ENCODE measurements at regions not wholly inside any gene's neighbourhood (a gene's known extent, or its start where the extent isn't known, plus 50 kb on each side); places are given as distances from the start of the nearest gene placed in this dataset.

- peak overlapping the region in 1 of 10 donors; percentile 50 for H3K4me3 Mint-ChIP-seq
- H3K27ac ChIP-seq (ENCODE audit: low read depth, low read length): no peak overlapping the region
- peaks cover 0 to 4% (median 0%) of the 10 kb centered on the region in 11 donors for H3K9me3 Mint-ChIP-seq
- intact Hi-C loops (cut with micrococcal nuclease): no loop called here
- ATAC-seq: no peak
- no peaks in the 10 kb centered on the region for H3K36me3 ChIP-seq (ENCODE audit: control insufficient read depth in 2 of 3, insufficient read depth in 3 of 3, low read length in 3 of 3)
- no peak overlapping the region for H3K4me3 ChIP-seq (ENCODE audit: low read length)
- ChIA-PET CTCF (no interaction called here), POLR2A (no interaction called here)
- H3K27me3 Mint-ChIP-seq: peaks cover 38 to 83% (median 62%) of the 10 kb centered on the region in 5 donors
- no peak overlapping the region for H3K27ac Mint-ChIP-seq
- H3K27me3 ChIP-seq (ENCODE audit: control insufficient read depth in 2 of 2, insufficient read depth in 2 of 2, low read length in 2 of 2): peaks cover 0 to 7% of the 10 kb centered on the region in 2 donors
- no peak for DNase-seq
- peaks cover 10 to 31% (median 24%) of the 10 kb centered on the region in 7 donors for H3K4me1 Mint-ChIP-seq
- H3K36me3 Mint-ChIP-seq: no peaks in the 10 kb centered on the region
- no peaks in the 10 kb centered on the region for H3K9me3 ChIP-seq (ENCODE audit: control insufficient read depth in 2 of 3, low read length in 3 of 3)
- peaks cover 0 to 10% of the 10 kb centered on the region in 2 donors for H3K4me1 ChIP-seq (ENCODE audit: control insufficient read depth in 2 of 2, insufficient read depth in 2 of 2, low read length in 2 of 2)
These were observed 71.7 kb upstream of the TBCA start for GRCh38 chr5:77847814-77848290.

DNA sequence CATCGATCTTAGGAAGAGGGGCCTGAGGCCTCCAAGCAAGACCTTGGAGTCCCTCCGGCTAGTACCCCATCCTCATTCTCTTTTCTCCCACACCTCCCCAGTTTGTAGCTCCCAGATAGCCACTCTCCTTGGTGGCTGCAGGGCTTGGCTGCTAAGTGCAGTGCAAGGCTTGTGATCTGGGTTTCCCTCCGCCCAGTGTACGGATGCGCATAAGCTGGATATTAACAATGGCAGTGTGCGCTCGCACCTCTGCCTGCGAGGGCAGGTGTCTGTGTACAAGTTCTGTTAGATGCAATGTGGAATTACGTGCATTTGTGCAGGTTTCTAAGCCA lies 71.0 kb upstream of the TBCA start:
- Mint-ChIP-seq H3K27ac (no peak overlapping the region), H3K4me3 (peak overlapping the region in 1 of 10 donors; percentile 42), H3K27me3 (peaks cover 42 to 83% (median 66%) of the 10 kb centered on the region in 5 donors), H3K9me3 (peaks cover 0 to 4% (median 0%) of the 10 kb centered on the region in 11 donors), H3K36me3 (no peaks in the 10 kb centered on the region), H3K4me1 (peaks cover 8 to 23% (median 16%) of the 10 kb centered on the region in 7 donors)
- H3K4me3 ChIP-seq (ENCODE audit: low read length): no peak overlapping the region
- H3K27ac ChIP-seq (ENCODE audit: low read depth, low read length): no peak overlapping the region
- H3K36me3 ChIP-seq (ENCODE audit: control insufficient read depth in 2 of 3, insufficient read depth in 3 of 3, low read length in 3 of 3): no peaks in the 10 kb centered on the region
- H3K27me3 ChIP-seq (ENCODE audit: control insufficient read depth in 2 of 2, insufficient read depth in 2 of 2, low read length in 2 of 2): peaks cover 0 to 7% of the 10 kb centered on the region in 2 donors
- POLR2A ChIA-PET: no interaction called here
- DNase-seq (no peak), ATAC-seq (no peak)
- CTCF ChIA-PET: no interaction called here
- H3K9me3 ChIP-seq (ENCODE audit: control insufficient read depth in 2 of 3, low read length in 3 of 3): no peaks in the 10 kb centered on the region
- peaks cover 0 to 5% of the 10 kb centered on the region in 2 donors for H3K4me1 ChIP-seq (ENCODE audit: control insufficient read depth in 2 of 2, insufficient read depth in 2 of 2, low read length in 2 of 2)
- intact Hi-C loops (cut with micrococcal nuclease): no loop called here

- H3K27ac Mint-ChIP-seq: no peak overlapping the region
These were observed 70.4 kb upstream of the TBCA start for GRCh38 chr5:77846422-77847128.

GRCh38 chr5:77845324-77845646 lies 69.1 kb upstream of the TBCA start:
- CTCF ChIA-PET: no interaction called here
- Mint-ChIP-seq H3K4me3 (peak overlapping the region in 8 of 10 donors; percentile 74 to 86 (median 84)), H3K27ac (no peak overlapping the region), H3K9me3 (peaks cover 0 to 2% (median 0%) of the 10 kb centered on the region in 11 donors), H3K27me3 (peaks cover 51 to 82% (median 69%) of the 10 kb centered on the region in 5 donors), H3K4me1 (peaks cover 4 to 13% (median 9%) of the 10 kb centered on the region in 7 donors), H3K36me3 (no peaks in the 10 kb centered on the region)
- Histone ChIP-seq H3K27me3 (ENCODE audit: control insufficient read depth in 2 of 2, insufficient read depth in 2 of 2, low read length in 2 of 2) (peaks cover 0 to 7% of the 10 kb centered on the region in 2 donors), H3K9me3 (ENCODE audit: control insufficient read depth in 2 of 3, low read length in 3 of 3) (no peaks in the 10 kb centered on the region), H3K4me1 (ENCODE audit: control insufficient read depth in 2 of 2, insufficient read depth in 2 of 2, low read length in 2 of 2) (no peaks in the 10 kb centered on the region), H3K36me3 (ENCODE audit: control insufficient read depth in 2 of 3, insufficient read depth in 3 of 3, low read length in 3 of 3) (no peaks in the 10 kb centered on the region), H3K27ac (ENCODE audit: low read depth, low read length) (no peak overlapping the region), H3K4me3 (ENCODE audit: low read length) (no peak overlapping the region)
- POLR2A ChIA-PET: no interaction called here
- ATAC-seq: no peak
- no peak for DNase-seq
- intact Hi-C loops (cut with micrococcal nuclease): no loop called here

More at GRCh38 chr5:77846422-77847128, 70.4 kb upstream of the TBCA start:
- Histone ChIP-seq H3K36me3 (ENCODE audit: control insufficient read depth in 2 of 3, insufficient read depth in 3 of 3, low read length in 3 of 3) (no peaks in the 10 kb centered on the region), H3K4me3 (ENCODE audit: low read length) (no peak overlapping the region), H3K4me1 (ENCODE audit: control insufficient read depth in 2 of 2, insufficient read depth in 2 of 2, low read length in 2 of 2) (peaks cover 0 to 5% of the 10 kb centered on the region in 2 donors), H3K27me3 (ENCODE audit: control insufficient read depth in 2 of 2, insufficient read depth in 2 of 2, low read length in 2 of 2) (peaks cover 0 to 7% of the 10 kb centered on the region in 2 donors), H3K27ac (ENCODE audit: low read depth, low read length) (no peak overlapping the region), H3K9me3 (ENCODE audit: control insufficient read depth in 2 of 3, low read length in 3 of 3) (no peaks in the 10 kb centered on the region)
- ATAC-seq (no peak), DNase-seq (no peak)
- ChIA-PET POLR2A (no interaction called here), CTCF (no interaction called here)
- Mint-ChIP-seq H3K27me3 (peaks cover 47 to 85% (median 70%) of the 10 kb centered on the region in 5 donors), H3K36me3 (no peaks in the 10 kb centered on the region), H3K4me1 (peaks cover 8 to 21% (median 14%) of the 10 kb centered on the region in 7 donors), H3K9me3 (peaks cover 0 to 4% (median 0%) of the 10 kb centered on the region in 11 donors), H3K4me3 (peak overlapping the region in 1 of 10 donors; percentile 42)
- intact Hi-C loops (cut with micrococcal nuclease): no loop called here

GRCh38 chr5:77844623-77845323 lies 68.6 kb upstream of the TBCA start:
- peaks cover 0 to 2% (median 0%) of the 10 kb centered on the region in 11 donors for H3K9me3 Mint-ChIP-seq
- POLR2A ChIA-PET: no interaction called here
- peak; percentile 32 for ATAC-seq
- Histone ChIP-seq H3K4me3 (ENCODE audit: low read length) (peak overlapping the region; percentile 39), H3K36me3 (ENCODE audit: control insufficient read depth in 2 of 3, insufficient read depth in 3 of 3, low read length in 3 of 3) (no peaks in the 10 kb centered on the region), H3K27me3 (ENCODE audit: control insufficient read depth in 2 of 2, insufficient read depth in 2 of 2, low read length in 2 of 2) (peaks cover 0 to 7% of the 10 kb centered on the region in 2 donors), H3K9me3 (ENCODE audit: control insufficient read depth in 2 of 3, low read length in 3 of 3) (no peaks in the 10 kb centered on the region), H3K4me1 (ENCODE audit: control insufficient read depth in 2 of 2, insufficient read depth in 2 of 2, low read length in 2 of 2) (no peaks in the 10 kb centered on the region), H3K27ac (ENCODE audit: low read depth, low read length) (no peak overlapping the region)
- DNase-seq: peak in 1 of 9 donors; percentile 3
- no peaks in the 10 kb centered on the region for H3K36me3 Mint-ChIP-seq
- H3K4me3 Mint-ChIP-seq: peak overlapping the region; percentile 58 to 86 (median 80)
- H3K27me3 Mint-ChIP-seq: peaks cover 51 to 80% (median 64%) of the 10 kb centered on the region in 5 donors
- H3K4me1 Mint-ChIP-seq: peaks cover 4 to 13% (median 9%) of the 10 kb centered on the region in 7 donors
- CTCF ChIA-PET: no interaction called here
- H3K27ac Mint-ChIP-seq: no peak overlapping the region
- intact Hi-C loops (cut with micrococcal nuclease): no loop called here

GRCh38 chr5:77844373-77844622 lies 68.2 kb upstream of the TBCA start:
- H3K4me1 ChIP-seq (ENCODE audit: control insufficient read depth in 2 of 2, insufficient read depth in 2 of 2, low read length in 2 of 2): no peaks in the 10 kb centered on the region
- H3K9me3 ChIP-seq (ENCODE audit: control insufficient read depth in 2 of 3, low read length in 3 of 3): no peaks in the 10 kb centered on the region
- H3K4me3 Mint-ChIP-seq: peak overlapping the region; percentile 4 to 86 (median 76)
- no peak for DNase-seq
- no peak overlapping the region for H3K27ac ChIP-seq (ENCODE audit: low read depth, low read length)
- ATAC-seq: no peak
- no peaks in the 10 kb centered on the region for H3K36me3 Mint-ChIP-seq
- intact Hi-C loops (cut with micrococcal nuclease): no loop called here
- peaks cover 0 to 2% (median 0%) of the 10 kb centered on the region in 11 donors for H3K9me3 Mint-ChIP-seq
- peaks cover 0 to 7% of the 10 kb centered on the region in 2 donors for H3K27me3 ChIP-seq (ENCODE audit: control insufficient read depth in 2 of 2, insufficient read depth in 2 of 2, low read length in 2 of 2)
- no peaks in the 10 kb centered on the region for H3K36me3 ChIP-seq (ENCODE audit: control insufficient read depth in 2 of 3, insufficient read depth in 3 of 3, low read length in 3 of 3)
- ChIA-PET POLR2A (no interaction called here), CTCF (no interaction called here)
- H3K4me1 Mint-ChIP-seq: peaks cover 4 to 13% (median 9%) of the 10 kb centered on the region in 7 donors
- H3K4me3 ChIP-seq (ENCODE audit: low read length): peak overlapping the region; percentile 39
- no peak overlapping the region for H3K27ac Mint-ChIP-seq
- peaks cover 51 to 80% (median 63%) of the 10 kb centered on the region in 5 donors for H3K27me3 Mint-ChIP-seq

All from naive thymus-derived CD4-positive, alpha-beta T cell (primary cell).